Choroid plexus epithelial cell (primary cell): ENCODE measurements at regions not wholly inside any gene's neighbourhood (a gene's known extent, or its start where the extent isn't known, plus 50 kb on each side); places are given as distances from the start of the nearest gene placed in this dataset.
"Not testable (repeated sequence)": the region's sequence is repeated elsewhere in the genome, so short reads cannot be mapped to it uniquely, and the experiment has no call there.

Experiments used
- DNase-seq: peaks from one replicate; pipeline ENCODE4 v3.0.0-alpha.2; 2010; ENCODE audit warnings: low read depth
- H3K4me3 ChIP-seq: 2 replicates; pipeline ENCODE4 v1.5.1; 2011; ENCODE audit warnings: low read depth, mild to moderate bottlenecking, control low read depth, low read length, moderate library complexity
- TF ChIP-seq, protein P1 (sequence below): conservative IDR thresholded peaks from 2 replicates; pipeline ENCODE4 v1.5.1; 2011; ENCODE audit warnings: low read depth, mild to moderate bottlenecking, control low read depth, inconsistent platforms, low read length, moderate library complexity

GRCh38 chr5:177941386-177941785 is 54.7 kb downstream of the PROP1 start:
- not testable (repeated sequence) for H3K4me3 ChIP-seq, DNase-seq

DNA sequence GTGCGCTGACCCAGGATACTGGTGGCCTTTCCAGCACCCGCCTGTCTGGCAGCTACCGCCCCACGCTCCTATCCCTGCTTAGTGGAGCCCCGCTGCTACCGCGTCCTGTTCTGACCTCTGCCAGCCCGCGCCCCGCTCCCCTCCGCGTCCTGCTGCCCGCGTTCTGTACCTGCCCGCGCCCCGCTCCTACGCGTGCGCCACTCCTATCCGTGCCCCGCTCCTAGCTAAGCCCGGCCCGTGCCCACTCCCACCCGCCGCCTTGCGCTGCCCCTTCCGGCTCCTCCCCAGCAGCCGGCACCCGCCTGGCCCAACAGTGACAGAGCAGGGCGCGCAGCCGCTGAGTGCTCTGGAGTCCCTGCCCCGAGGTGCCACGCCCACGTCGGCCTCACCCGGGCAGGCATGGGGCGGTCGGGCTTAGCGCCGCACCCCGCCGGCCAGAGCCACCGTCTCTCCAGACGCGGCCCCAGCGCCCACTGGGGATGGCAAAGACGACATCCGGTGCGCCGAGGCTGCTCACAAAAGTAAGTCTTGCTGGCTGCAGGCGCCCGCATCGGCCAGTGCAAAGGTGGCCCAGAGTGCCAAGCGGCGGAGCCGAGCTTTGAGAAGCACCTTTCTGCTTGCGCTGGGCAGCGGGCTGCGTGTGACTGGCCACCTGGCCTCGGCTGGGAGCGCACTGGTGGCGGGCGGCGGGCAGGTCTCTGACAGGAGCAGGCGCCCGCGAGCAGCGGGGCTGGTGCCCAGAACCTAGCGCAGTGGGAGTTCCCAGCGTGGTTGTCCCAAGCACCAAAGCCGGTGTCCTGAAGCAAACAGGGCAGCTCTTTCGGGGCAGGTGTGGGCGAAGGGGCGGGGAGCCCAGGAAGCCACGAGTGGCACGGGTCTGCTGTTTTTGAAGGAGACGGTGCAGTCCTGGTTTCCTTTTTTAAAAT is 56.5 kb downstream of the PROP1 start:
- DNase-seq, result not testable (repeated sequence)
- peak overlapping the region; percentile 45 for H3K4me3 ChIP-seq

- not testable (repeated sequence) for H3K4me3 ChIP-seq
Measured at GRCh38 chr5:177938767-177939166, 57.3 kb downstream of the PROP1 start.

DNA sequence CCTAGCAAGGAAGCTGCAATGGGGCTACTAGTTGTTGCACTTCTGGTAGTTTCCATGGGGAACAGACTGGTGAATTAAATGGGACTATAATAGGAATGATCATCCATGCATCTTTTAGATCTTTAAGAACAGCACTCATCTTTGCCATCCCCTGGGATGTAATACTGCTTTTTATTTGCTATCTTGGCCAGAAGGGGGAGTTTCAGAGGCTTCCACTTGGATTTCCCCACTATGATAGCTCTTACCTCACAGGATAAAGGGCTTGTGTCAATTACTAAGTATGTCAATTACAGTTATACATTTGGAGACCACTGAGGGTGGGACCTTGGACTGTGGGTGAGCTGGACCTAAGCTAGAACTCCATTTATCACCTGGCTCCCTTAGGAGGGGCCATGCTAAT is 61.8 kb downstream of the PROP1 start:
- H3K4me3 ChIP-seq, result not testable (repeated sequence)
- TF ChIP-seq, protein P1, sequence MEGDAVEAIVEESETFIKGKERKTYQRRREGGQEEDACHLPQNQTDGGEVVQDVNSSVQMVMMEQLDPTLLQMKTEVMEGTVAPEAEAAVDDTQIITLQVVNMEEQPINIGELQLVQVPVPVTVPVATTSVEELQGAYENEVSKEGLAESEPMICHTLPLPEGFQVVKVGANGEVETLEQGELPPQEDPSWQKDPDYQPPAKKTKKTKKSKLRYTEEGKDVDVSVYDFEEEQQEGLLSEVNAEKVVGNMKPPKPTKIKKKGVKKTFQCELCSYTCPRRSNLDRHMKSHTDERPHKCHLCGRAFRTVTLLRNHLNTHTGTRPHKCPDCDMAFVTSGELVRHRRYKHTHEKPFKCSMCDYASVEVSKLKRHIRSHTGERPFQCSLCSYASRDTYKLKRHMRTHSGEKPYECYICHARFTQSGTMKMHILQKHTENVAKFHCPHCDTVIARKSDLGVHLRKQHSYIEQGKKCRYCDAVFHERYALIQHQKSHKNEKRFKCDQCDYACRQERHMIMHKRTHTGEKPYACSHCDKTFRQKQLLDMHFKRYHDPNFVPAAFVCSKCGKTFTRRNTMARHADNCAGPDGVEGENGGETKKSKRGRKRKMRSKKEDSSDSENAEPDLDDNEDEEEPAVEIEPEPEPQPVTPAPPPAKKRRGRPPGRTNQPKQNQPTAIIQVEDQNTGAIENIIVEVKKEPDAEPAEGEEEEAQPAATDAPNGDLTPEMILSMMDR, result peak; percentile 35
- peak; percentile 37 for DNase-seq

More at GRCh38 chr5:177938767-177939166, 57.3 kb downstream of the PROP1 start:
- DNase-seq, result not testable (repeated sequence)

DNA sequence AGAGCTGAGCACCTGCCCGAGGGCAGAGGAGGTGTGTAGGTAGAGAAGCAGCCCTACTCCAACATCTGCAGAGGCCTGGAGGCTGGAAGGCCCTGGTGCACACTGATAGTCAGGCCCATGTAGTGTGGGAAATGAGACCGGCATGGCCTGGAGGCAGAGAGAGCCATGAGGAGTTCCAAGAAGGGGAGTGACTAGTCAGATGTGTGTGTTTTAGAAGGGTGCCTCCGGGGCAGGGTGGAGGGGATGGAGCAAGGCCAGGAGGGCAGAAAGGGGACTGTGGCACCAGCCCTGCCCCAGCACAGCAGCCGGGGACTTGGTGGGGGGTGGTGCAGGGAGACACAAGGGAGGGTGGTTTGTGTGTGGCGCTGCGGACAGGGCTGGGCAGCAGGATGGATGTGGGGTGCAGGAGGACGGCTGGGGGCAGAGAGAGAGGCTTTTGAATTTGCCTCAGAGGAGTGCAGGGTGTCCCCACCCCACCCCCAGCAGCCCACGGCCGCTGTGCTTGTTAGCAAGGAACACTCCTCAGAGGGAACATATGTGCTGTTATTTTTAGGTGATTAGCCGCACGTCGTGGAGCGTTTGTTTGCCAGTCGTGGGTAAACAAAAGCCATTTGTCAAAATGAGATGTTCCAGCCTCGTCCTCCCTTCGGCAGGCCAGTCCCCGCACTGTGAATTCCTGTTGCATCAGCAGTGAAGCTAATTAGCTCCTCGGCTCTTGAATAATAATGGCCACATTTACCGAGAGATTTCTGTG is 65.6 kb downstream of the PROP1 start:
- H3K4me3 ChIP-seq, result not testable (repeated sequence)

GRCh38 chr5:177929618-177930017 is 66.4 kb downstream of the PROP1 start:
- H3K4me3 ChIP-seq, DNase-seq: not testable (repeated sequence)

More for the DNA sequence above, 65.6 kb downstream of the PROP1 start:
- DNase-seq, result not testable (repeated sequence)

GRCh38 chr5:177927500-177927899 is 68.5 kb downstream of the PROP1 start:
- H3K4me3 ChIP-seq, DNase-seq: not testable (repeated sequence)

DNA sequence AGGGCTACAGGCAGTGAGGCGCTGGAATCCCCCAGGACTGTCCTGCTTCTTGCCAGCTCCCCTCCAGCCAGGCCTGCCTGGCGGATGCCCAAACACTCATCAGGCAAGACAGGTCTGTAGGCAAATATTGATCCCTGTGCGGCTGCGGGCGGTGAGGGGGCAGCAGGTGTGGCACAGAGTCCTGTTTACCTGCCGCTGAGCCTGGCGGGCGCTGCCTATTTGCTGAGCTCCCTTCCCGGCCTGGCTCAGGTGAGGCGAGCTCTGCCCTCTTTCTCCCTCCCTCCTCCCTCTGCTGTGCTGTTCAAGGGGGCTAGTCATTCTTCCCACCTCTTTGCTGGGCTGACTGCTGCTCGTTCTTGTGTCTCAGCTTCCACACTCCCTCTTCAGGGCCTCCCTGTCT is 71.5 kb downstream of the PROP1 start:
- H3K4me3 ChIP-seq, DNase-seq: not testable (repeated sequence)

DNA sequence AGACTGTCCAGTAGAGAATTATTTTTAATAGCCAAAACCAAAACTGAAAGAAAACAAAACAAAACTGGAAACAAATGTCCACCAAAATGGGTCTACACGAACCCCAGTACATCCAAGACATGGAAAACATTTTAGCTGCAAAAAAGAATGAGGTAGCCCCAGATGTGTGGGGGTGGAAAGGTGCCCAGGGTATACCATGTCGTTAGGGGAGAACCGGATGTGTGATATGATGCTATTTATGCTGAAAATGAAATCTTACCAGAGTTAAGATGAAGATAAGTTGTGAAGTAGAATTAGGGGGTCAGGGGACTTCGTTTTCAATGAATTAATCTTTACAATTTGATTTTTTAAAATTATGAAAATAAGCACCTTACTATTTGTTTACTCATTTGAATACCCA is 72.2 kb downstream of the PROP1 start:
- not testable (repeated sequence) for DNase-seq, H3K4me3 ChIP-seq

- H3K4me3 ChIP-seq, DNase-seq: not testable (repeated sequence)
Measured at GRCh38 chr5:177923189-177923588, 72.9 kb downstream of the PROP1 start.

DNA sequence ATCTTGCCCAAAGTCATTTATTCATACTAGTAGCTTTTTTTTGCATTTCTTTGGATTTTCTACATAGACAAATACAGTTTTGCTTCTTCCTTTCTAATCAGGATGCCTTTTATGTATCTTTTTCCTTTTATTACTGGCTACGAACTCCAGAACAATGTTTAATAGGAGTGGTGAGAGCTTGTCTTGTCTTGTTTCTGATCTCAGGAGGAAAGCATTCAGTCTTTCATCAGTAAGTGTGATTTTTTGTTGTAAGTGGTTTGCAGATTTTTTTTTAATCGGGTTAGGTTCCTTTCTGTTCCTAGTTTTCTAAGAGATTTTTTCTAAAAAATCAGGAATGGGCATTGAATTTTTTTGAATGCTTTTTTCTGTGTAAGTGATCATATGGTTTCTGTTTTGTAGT is 86.8 kb downstream of the PROP1 start:
- not testable (repeated sequence) for H3K4me3 ChIP-seq
- peak; percentile 5 for DNase-seq

GRCh38 chr5:177902806-177903205 is 93.2 kb downstream of the PROP1 start:
- not testable (repeated sequence) for H3K4me3 ChIP-seq, DNase-seq

- DNase-seq, result not testable (repeated sequence)
Measured at GRCh38 chr5:177900066-177900465, 96.0 kb downstream of the PROP1 start.

GRCh38 chr5:177894681-177895453 is 101.2 kb downstream of the PROP1 start:
- H3K4me3 ChIP-seq, DNase-seq: not testable (repeated sequence)

More at GRCh38 chr5:177900066-177900465, 96.0 kb downstream of the PROP1 start:
- not testable (repeated sequence) for H3K4me3 ChIP-seq

DNA sequence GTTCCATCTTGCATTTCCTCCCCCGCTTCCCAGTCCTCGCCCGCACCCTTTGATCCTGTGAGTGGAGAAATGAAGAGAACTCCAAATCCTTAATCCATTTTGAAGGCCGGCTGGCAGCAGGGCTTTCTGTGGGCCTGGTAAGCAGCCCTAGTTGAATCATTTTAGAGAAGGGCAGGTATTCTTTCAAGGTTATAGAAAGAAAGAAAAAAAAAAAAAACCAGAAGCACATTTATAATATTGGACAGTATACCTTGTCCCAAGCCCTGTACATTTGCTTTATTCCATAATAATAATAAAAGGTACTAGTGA is 103.7 kb downstream of the PROP1 start:
- H3K4me3 ChIP-seq, DNase-seq: not testable (repeated sequence)

DNA sequence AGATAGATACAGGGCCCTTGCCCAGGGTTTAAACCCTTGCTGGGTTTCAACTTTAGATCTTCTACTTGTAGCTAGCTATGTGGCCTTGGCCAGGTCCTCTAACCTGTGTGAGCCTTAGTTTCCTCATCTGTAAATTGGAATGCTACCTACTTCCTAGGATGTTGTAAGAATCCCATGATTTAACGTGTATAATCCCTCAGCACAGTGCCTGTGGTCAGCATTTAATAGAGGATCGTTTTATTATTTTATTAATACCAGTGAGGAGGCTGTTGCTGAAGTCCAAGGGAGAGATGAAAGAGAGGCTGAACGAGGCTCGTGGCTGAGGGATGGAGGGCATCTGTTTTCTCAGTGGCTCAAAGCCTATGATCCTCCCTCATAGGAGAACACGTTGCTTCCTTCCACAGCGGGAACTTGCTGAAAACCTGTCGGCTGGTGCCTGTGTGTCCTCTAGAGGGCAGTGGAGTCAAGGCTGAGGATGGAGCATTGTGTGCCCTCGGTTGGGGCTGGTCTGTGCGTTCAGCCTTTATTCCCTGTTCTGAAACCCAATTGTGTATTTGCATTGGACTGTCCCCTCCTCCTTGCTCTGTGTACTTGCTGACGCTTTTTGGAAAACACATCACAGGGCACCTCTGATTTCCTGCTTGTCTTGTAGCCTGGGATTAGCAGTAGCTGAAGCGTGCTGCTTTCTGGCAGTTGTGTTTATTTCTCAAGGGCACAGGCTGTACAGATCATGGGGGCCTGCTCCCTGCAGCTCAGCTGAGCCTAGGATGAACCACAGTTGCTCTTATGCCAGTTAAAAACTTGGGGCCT is 104.3 kb downstream of the PROP1 start:
- not testable (repeated sequence) for H3K4me3 ChIP-seq, DNase-seq

GRCh38 chr5:177883295-177883694 is 100.6 kb upstream of the FAM153A start:
- H3K4me3 ChIP-seq, result not testable (repeated sequence)

More at GRCh38 chr5:177883295-177883694, 100.6 kb upstream of the FAM153A start:
- not testable (repeated sequence) for DNase-seq
